ENCODE measurements at regions not wholly inside any gene's neighbourhood (a gene's known extent, or its start where the extent isn't known, plus 50 kb on each side); places are given as distances from the start of the nearest gene placed in this dataset.
A peak's percentile ranks its signal among the peaks of the same experiment; 100 is the strongest.

GRCh38 chr11:87477321-87477720 lies 439.6 kb downstream of the TMEM135 start:
- TF ChIP-seq EZH2 (IDR thresholded peaks at IDR 0.05; ENCODE audit: low read length, missing control alignments) (no peak), CTCF (conservative IDR thresholded peaks at IDR 0.05 in 1 of 2, IDR thresholded peaks at IDR 0.05 in 1 of 2; ENCODE audit: low read depth in 1 of 2, low read length in 2 of 2) (no peak)
- DNase-seq (ENCODE audit: low read depth in 2 of 2), result no peak
- no peak overlapping the region for H3K4me2 ChIP-seq (ENCODE audit: extremely low read depth, insufficient read depth, low read length)
- H3K9me3 ChIP-seq (ENCODE audit: control insufficient read depth, insufficient read depth, low read depth, low read length), result no peaks in the 10 kb centered on the region
- H2AFZ ChIP-seq (ENCODE audit: low read length), result no peak overlapping the region
- H4K20me1 ChIP-seq (ENCODE audit: control insufficient read depth, extremely low read depth, insufficient read depth, low read length), result no peaks in the 10 kb centered on the region
- H3K4me3 ChIP-seq (replicated peaks in 1 of 4; ENCODE audit: control extremely low read depth in 1 of 4, insufficient read depth in 1 of 4, low read depth in 3 of 4, low read length in 4 of 4), result no peak overlapping the region
- peaks cover 12% of the 10 kb centered on the region for H3K4me1 ChIP-seq (ENCODE audit: control insufficient read depth, extremely low read depth, insufficient read depth, low read length)
- H3K36me3 ChIP-seq (ENCODE audit: control insufficient read depth, insufficient read depth, low read length), result no peaks in the 10 kb centered on the region
- H3K27me3 ChIP-seq (ENCODE audit: control insufficient read depth, insufficient read depth, low read length), result no peaks in the 10 kb centered on the region
- no peak overlapping the region for H3K9ac ChIP-seq (ENCODE audit: insufficient read depth, low read length)
- no peak overlapping the region for H3K27ac ChIP-seq (ENCODE audit: insufficient read depth, low read length)
- H3K79me2 ChIP-seq (ENCODE audit: control insufficient read depth, insufficient read depth, low read length), result no peaks in the 10 kb centered on the region

- Histone ChIP-seq H3K36me3 (ENCODE audit: control insufficient read depth, insufficient read depth, low read length) (no peaks in the 10 kb centered on the region), H3K9ac (ENCODE audit: insufficient read depth, low read length) (no peak overlapping the region), H3K4me2 (ENCODE audit: extremely low read depth, insufficient read depth, low read length) (peak overlapping the region; percentile 25), H3K27me3 (ENCODE audit: control insufficient read depth, insufficient read depth, low read length) (no peaks in the 10 kb centered on the region), H3K79me2 (ENCODE audit: control insufficient read depth, insufficient read depth, low read length) (no peaks in the 10 kb centered on the region), H2AFZ (ENCODE audit: low read length) (no peak overlapping the region), H3K4me3 (replicated peaks in 1 of 4; ENCODE audit: control extremely low read depth in 1 of 4, insufficient read depth in 1 of 4, low read depth in 3 of 4, low read length in 4 of 4) (no peak overlapping the region), H3K4me1 (ENCODE audit: control insufficient read depth, extremely low read depth, insufficient read depth, low read length) (peaks cover 13% of the 10 kb centered on the region), H4K20me1 (ENCODE audit: control insufficient read depth, extremely low read depth, insufficient read depth, low read length) (no peaks in the 10 kb centered on the region), H3K27ac (ENCODE audit: insufficient read depth, low read length) (peak overlapping the region; percentile 16), H3K9me3 (ENCODE audit: control insufficient read depth, insufficient read depth, low read depth, low read length) (no peaks in the 10 kb centered on the region)
- no peak for TF ChIP-seq CTCF (conservative IDR thresholded peaks at IDR 0.05 in 1 of 2, IDR thresholded peaks at IDR 0.05 in 1 of 2; ENCODE audit: low read depth in 1 of 2, low read length in 2 of 2)
- no peak for TF ChIP-seq EZH2 (IDR thresholded peaks at IDR 0.05; ENCODE audit: low read length, missing control alignments)
- DNase-seq (ENCODE audit: low read depth in 2 of 2), result peak; percentile 87 to 98
These were observed 435.4 kb downstream of the TMEM135 start for GRCh38 chr11:87473174-87473573.

GRCh38 chr11:87466223-87466622 lies 428.5 kb downstream of the TMEM135 start:
- H2AFZ ChIP-seq (ENCODE audit: low read length), result no peak overlapping the region
- H3K9ac ChIP-seq (ENCODE audit: insufficient read depth, low read length), result no peak overlapping the region
- no peaks in the 10 kb centered on the region for H4K20me1 ChIP-seq (ENCODE audit: control insufficient read depth, extremely low read depth, insufficient read depth, low read length)
- no peak overlapping the region for H3K4me2 ChIP-seq (ENCODE audit: extremely low read depth, insufficient read depth, low read length)
- H3K4me1 ChIP-seq (ENCODE audit: control insufficient read depth, extremely low read depth, insufficient read depth, low read length), result no peaks in the 10 kb centered on the region
- peak in 1 of 2 donors; percentile 39 for DNase-seq (ENCODE audit: low read depth in 2 of 2)
- H3K4me3 ChIP-seq (replicated peaks in 1 of 4; ENCODE audit: control extremely low read depth in 1 of 4, insufficient read depth in 1 of 4, low read depth in 3 of 4, low read length in 4 of 4), result no peak overlapping the region
- H3K27ac ChIP-seq (ENCODE audit: insufficient read depth, low read length), result no peak overlapping the region
- H3K9me3 ChIP-seq (ENCODE audit: control insufficient read depth, insufficient read depth, low read depth, low read length), result no peaks in the 10 kb centered on the region
- TF ChIP-seq CTCF (conservative IDR thresholded peaks at IDR 0.05 in 1 of 2, IDR thresholded peaks at IDR 0.05 in 1 of 2; ENCODE audit: low read depth in 1 of 2, low read length in 2 of 2), result no peak
- no peak for TF ChIP-seq EZH2 (IDR thresholded peaks at IDR 0.05; ENCODE audit: low read length, missing control alignments)
- no peaks in the 10 kb centered on the region for H3K36me3 ChIP-seq (ENCODE audit: control insufficient read depth, insufficient read depth, low read length)
- H3K79me2 ChIP-seq (ENCODE audit: control insufficient read depth, insufficient read depth, low read length), result no peaks in the 10 kb centered on the region
- no peaks in the 10 kb centered on the region for H3K27me3 ChIP-seq (ENCODE audit: control insufficient read depth, insufficient read depth, low read length)
